ENCODE measurements at regions not wholly inside any gene's neighbourhood (a gene's known extent, or its start where the extent isn't known, plus 50 kb on each side); places are given as distances from the start of the nearest gene placed in this dataset.

GRCh38 chr12:124491310-124491709 is 76.1 kb downstream of the NCOR2 start:
- TF ChIP-seq CTCF (conservative IDR thresholded peaks at IDR 0.05; ENCODE audit: low read length) (no peak), EZH2phosphoT487 (IDR thresholded peaks at IDR 0.05; ENCODE audit: borderline replicate concordance) (no peak)

All from Loucy (cell line).